T-helper 22 cell (primary cell): ENCODE measurements at regions not wholly inside any gene's neighbourhood (a gene's known extent, or its start where the extent isn't known, plus 50 kb on each side); places are given as distances from the start of the nearest gene placed in this dataset.

Source experiments
- DNase-seq: peaks from one replicate; pipeline ENCODE4 v3.0.0-alpha.2; 2020; ENCODE audit warnings: low read depth

GRCh38 chr2:18423636-18424035, 136.8 kb downstream of the RDH14 start:
- DNase-seq, result no peak

- no peak for DNase-seq
Observed at GRCh38 chr2:18422432-18423165, 137.9 kb downstream of the RDH14 start.

- no peak for DNase-seq
Observed at GRCh38 chr2:18413676-18414396, 146.6 kb downstream of the RDH14 start.

GRCh38 chr2:18412980-18413675, 147.3 kb downstream of the RDH14 start:
- no peak for DNase-seq

GRCh38 chr2:18411626-18412025, 148.8 kb downstream of the RDH14 start:
- DNase-seq, result no peak

- DNase-seq, result no peak
Observed at GRCh38 chr2:18410543-18410942, 149.9 kb downstream of the RDH14 start.

GRCh38 chr2:18408638-18409037, 151.8 kb downstream of the RDH14 start:
- DNase-seq, result no peak

GRCh38 chr2:18406219-18406618, 154.2 kb downstream of the RDH14 start:
- no peak for DNase-seq

- no peak for DNase-seq
Observed at GRCh38 chr2:18404708-18405107, 155.7 kb downstream of the RDH14 start.

GRCh38 chr2:18403921-18404522, 156.4 kb downstream of the RDH14 start:
- no peak for DNase-seq

GRCh38 chr2:18402831-18403230, 157.6 kb downstream of the RDH14 start:
- DNase-seq, result no peak

GRCh38 chr2:18401471-18401870, 159.0 kb downstream of the RDH14 start:
- no peak for DNase-seq

GRCh38 chr2:18399601-18400000, 160.9 kb downstream of the RDH14 start:
- DNase-seq, result no peak

- DNase-seq, result no peak
Observed at GRCh38 chr2:18398833-18399232, 161.6 kb downstream of the RDH14 start.

- DNase-seq, result no peak
Observed at GRCh38 chr2:18396329-18397010, 164.0 kb downstream of the RDH14 start.

- no peak for DNase-seq
Observed at GRCh38 chr2:18395555-18395954, 164.9 kb downstream of the RDH14 start.

GRCh38 chr2:18387441-18388206, 172.8 kb downstream of the RDH14 start:
- DNase-seq, result peak; percentile 0

- DNase-seq, result no peak
Observed at GRCh38 chr2:18384242-18384641, 176.2 kb downstream of the RDH14 start.

GRCh38 chr2:18381386-18381785, 179.1 kb downstream of the RDH14 start:
- no peak for DNase-seq

GRCh38 chr2:18380321-18380720, 180.1 kb downstream of the RDH14 start:
- no peak for DNase-seq

- DNase-seq, result no peak
Observed at GRCh38 chr2:18379870-18380269, 180.6 kb downstream of the RDH14 start.
